ENCODE measurements at regions not wholly inside any gene's neighbourhood (a gene's known extent, or its start where the extent isn't known, plus 50 kb on each side); places are given as distances from the start of the nearest gene placed in this dataset.

DNA sequence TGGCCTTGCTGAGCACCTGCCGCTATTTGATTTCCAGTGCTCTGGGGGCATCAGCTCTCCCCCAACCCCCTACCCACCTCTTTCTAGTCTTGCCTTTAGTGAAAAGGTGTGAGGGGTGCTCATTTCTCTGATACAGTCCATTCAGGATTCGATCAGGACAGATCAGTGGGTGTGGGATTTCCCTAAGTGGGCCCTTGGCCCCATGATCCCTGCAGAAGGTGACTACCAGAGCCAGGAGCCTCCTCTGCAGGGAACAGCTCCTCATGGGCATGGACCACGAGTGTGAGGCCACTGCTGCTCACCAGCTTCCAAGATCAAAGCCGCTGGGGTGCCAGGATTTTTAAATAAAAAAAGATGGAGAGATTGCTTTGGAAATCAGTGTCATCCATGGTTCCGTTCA, 835.2 kb upstream of the ID2 start:
- Mint-ChIP-seq H3K36me3 (no peaks in the 10 kb centered on the region), H3K4me1 (peaks cover 27% of the 10 kb centered on the region), H3K9me3 (peaks cover 2% of the 10 kb centered on the region), H3K27ac (no peak overlapping the region), H3K27me3 (ENCODE audit: insufficient read depth, low read depth) (no peaks in the 10 kb centered on the region), H3K4me3 (no peak overlapping the region)
- Histone ChIP-seq H3K27ac (no peak overlapping the region), H4K20me1 (ENCODE audit: low read depth) (no peaks in the 10 kb centered on the region), H3F3A (ENCODE audit: low read depth) (no peaks in the 10 kb centered on the region), H3K4me2 (no peak overlapping the region), H3K27me3 (no peaks in the 10 kb centered on the region), H2AFZ (replicated peaks) (no peak overlapping the region), H3K9ac (no peak overlapping the region), H3K4me1 (peaks cover 11% of the 10 kb centered on the region), H3K9me3 (ENCODE audit: low read depth) (no peaks in the 10 kb centered on the region), H3K36me3 (no peaks in the 10 kb centered on the region), H3K79me2 (ENCODE audit: low read depth) (no peaks in the 10 kb centered on the region), H3K4me3 (no peak overlapping the region)
- DNase-seq (ENCODE audit: low spot score) = no peak
- TF ChIP-seq, protein P1, sequence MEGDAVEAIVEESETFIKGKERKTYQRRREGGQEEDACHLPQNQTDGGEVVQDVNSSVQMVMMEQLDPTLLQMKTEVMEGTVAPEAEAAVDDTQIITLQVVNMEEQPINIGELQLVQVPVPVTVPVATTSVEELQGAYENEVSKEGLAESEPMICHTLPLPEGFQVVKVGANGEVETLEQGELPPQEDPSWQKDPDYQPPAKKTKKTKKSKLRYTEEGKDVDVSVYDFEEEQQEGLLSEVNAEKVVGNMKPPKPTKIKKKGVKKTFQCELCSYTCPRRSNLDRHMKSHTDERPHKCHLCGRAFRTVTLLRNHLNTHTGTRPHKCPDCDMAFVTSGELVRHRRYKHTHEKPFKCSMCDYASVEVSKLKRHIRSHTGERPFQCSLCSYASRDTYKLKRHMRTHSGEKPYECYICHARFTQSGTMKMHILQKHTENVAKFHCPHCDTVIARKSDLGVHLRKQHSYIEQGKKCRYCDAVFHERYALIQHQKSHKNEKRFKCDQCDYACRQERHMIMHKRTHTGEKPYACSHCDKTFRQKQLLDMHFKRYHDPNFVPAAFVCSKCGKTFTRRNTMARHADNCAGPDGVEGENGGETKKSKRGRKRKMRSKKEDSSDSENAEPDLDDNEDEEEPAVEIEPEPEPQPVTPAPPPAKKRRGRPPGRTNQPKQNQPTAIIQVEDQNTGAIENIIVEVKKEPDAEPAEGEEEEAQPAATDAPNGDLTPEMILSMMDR (IDR thresholded peaks at IDR 0.05) = no peak
- TF ChIP-seq EZH2 (IDR thresholded peaks at IDR 0.05) (no peak), EZH2phosphoT487 (IDR thresholded peaks at IDR 0.05) (no peak)

DNA sequence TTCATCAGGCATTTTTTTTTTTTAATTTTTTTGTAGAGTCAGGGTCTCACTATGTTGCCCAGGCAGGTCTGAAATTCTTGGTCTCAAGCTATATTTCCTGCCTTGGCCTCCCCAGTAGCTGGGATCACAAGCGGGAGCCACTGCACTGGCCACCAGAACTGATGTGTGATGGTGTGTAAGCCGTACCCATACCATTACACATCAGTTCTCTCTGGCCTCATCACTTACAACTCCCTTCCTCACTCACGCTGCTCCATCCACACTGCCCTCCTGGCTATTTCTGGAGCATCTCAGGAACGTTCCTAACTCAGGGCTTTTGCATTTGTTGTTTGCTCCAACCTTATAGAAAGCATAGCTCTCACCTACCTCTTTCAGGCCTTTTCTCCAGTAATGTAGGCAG, 834.5 kb upstream of the ID2 start:
- TF ChIP-seq, protein P1 (IDR thresholded peaks at IDR 0.05) = no peak
- TF ChIP-seq EZH2 (IDR thresholded peaks at IDR 0.05) = no peak
- no peak for TF ChIP-seq EZH2phosphoT487 (IDR thresholded peaks at IDR 0.05)

DNA sequence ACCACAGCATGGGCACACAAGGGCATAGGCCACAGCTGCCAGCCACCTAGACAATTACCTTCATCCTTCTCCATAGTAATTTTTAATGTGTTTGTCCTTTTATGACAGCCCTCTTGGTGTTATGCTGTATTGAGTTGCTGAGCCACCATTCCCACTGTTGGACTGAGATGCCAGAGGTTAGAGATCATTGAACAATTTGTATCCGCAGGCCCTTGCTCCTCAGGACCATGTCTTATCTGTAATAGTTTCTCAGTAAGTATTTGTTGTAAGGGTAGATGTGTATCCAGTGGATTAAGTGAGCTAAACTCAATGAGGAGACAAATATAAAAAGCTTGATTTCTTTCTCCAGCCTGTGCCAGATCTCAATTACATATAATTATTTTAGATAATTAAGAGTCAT, 832.8 kb upstream of the ID2 start:
- Histone ChIP-seq H3K36me3 (no peaks in the 10 kb centered on the region), H3K4me1 (peaks cover 11% of the 10 kb centered on the region), H3K79me2 (ENCODE audit: low read depth) (no peaks in the 10 kb centered on the region), H3F3A (ENCODE audit: low read depth) (no peaks in the 10 kb centered on the region), H4K20me1 (ENCODE audit: low read depth) (no peaks in the 10 kb centered on the region), H3K4me2 (no peak overlapping the region), H2AFZ (replicated peaks) (no peak overlapping the region), H3K9me3 (ENCODE audit: low read depth) (no peaks in the 10 kb centered on the region), H3K27me3 (no peaks in the 10 kb centered on the region), H3K4me3 (no peak overlapping the region), H3K9ac (no peak overlapping the region), H3K27ac (no peak overlapping the region)
- H3K27me3 Mint-ChIP-seq (ENCODE audit: insufficient read depth, low read depth) = no peaks in the 10 kb centered on the region
- H3K4me3 Mint-ChIP-seq = no peak overlapping the region
- H3K27ac Mint-ChIP-seq = peak overlapping the region; percentile 50
- DNase-seq (ENCODE audit: low spot score) = no peak
- H3K36me3 Mint-ChIP-seq = no peaks in the 10 kb centered on the region
- H3K4me1 Mint-ChIP-seq = peaks cover 25% of the 10 kb centered on the region
- TF ChIP-seq, protein P1 (IDR thresholded peaks at IDR 0.05) = no peak
- TF ChIP-seq EZH2 (IDR thresholded peaks at IDR 0.05) (no peak), EZH2phosphoT487 (IDR thresholded peaks at IDR 0.05) (no peak)
- no peaks in the 10 kb centered on the region for H3K9me3 Mint-ChIP-seq

More for the DNA sequence above, 834.5 kb upstream of the ID2 start:
- H3K9me3 Mint-ChIP-seq = no peaks in the 10 kb centered on the region
- Histone ChIP-seq H3K27me3 (no peaks in the 10 kb centered on the region), H3K4me3 (no peak overlapping the region), H3K79me2 (ENCODE audit: low read depth) (no peaks in the 10 kb centered on the region), H3K9me3 (ENCODE audit: low read depth) (no peaks in the 10 kb centered on the region), H3K9ac (no peak overlapping the region), H4K20me1 (ENCODE audit: low read depth) (no peaks in the 10 kb centered on the region), H3K4me2 (no peak overlapping the region), H2AFZ (replicated peaks) (no peak overlapping the region), H3K27ac (no peak overlapping the region), H3K4me1 (peaks cover 11% of the 10 kb centered on the region), H3F3A (ENCODE audit: low read depth) (no peaks in the 10 kb centered on the region), H3K36me3 (no peaks in the 10 kb centered on the region)
- peaks cover 27% of the 10 kb centered on the region for H3K4me1 Mint-ChIP-seq
- H3K27me3 Mint-ChIP-seq (ENCODE audit: insufficient read depth, low read depth) = no peaks in the 10 kb centered on the region
- H3K27ac Mint-ChIP-seq = no peak overlapping the region
- no peak for DNase-seq (ENCODE audit: low spot score)
- H3K4me3 Mint-ChIP-seq = no peak overlapping the region
- H3K36me3 Mint-ChIP-seq = no peaks in the 10 kb centered on the region
